ENCODE measurements at regions not wholly inside any gene's neighbourhood (a gene's known extent, or its start where the extent isn't known, plus 50 kb on each side); places are given as distances from the start of the nearest gene placed in this dataset.

GRCh38 chr11:116698080-116698479 is 74.7 kb downstream of the BUD13 start:
- DNase-seq (ENCODE audit: extremely low read depth, low read depth): no peak
- TF ChIP-seq, protein P1, sequence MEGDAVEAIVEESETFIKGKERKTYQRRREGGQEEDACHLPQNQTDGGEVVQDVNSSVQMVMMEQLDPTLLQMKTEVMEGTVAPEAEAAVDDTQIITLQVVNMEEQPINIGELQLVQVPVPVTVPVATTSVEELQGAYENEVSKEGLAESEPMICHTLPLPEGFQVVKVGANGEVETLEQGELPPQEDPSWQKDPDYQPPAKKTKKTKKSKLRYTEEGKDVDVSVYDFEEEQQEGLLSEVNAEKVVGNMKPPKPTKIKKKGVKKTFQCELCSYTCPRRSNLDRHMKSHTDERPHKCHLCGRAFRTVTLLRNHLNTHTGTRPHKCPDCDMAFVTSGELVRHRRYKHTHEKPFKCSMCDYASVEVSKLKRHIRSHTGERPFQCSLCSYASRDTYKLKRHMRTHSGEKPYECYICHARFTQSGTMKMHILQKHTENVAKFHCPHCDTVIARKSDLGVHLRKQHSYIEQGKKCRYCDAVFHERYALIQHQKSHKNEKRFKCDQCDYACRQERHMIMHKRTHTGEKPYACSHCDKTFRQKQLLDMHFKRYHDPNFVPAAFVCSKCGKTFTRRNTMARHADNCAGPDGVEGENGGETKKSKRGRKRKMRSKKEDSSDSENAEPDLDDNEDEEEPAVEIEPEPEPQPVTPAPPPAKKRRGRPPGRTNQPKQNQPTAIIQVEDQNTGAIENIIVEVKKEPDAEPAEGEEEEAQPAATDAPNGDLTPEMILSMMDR (IDR thresholded peaks at IDR 0.05; ENCODE audit: low read depth, low read length, missing control alignments): no peak
- H3K4me3 ChIP-seq (replicated peaks; ENCODE audit: low read depth, low read length): no peak overlapping the region

GRCh38 chr11:116697639-116698038 is 75.1 kb downstream of the BUD13 start:
- no peak overlapping the region for H3K4me3 ChIP-seq (replicated peaks; ENCODE audit: low read depth, low read length)
- no peak for DNase-seq (ENCODE audit: extremely low read depth, low read depth)
- TF ChIP-seq, protein P1 (IDR thresholded peaks at IDR 0.05; ENCODE audit: low read depth, low read length, missing control alignments): no peak

DNA sequence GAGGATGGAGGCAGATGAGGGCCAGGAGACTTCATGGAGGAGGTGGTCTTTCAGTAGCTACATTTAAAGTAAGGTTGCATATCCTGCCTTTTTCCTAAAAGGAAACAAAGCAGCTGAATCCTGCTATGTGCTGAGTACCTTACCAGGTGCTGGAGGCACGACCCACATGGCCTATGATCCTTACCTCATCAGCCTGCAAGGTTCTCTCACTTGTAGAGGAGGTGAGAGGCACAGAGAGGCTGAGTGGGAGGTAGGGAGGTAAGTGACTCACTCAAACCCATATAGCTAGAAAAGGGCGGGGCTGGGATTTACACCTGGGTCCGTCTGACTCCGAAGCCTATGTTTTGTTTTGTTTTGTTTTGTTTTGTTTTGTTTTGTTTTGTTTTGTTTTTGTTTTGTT is 75.8 kb downstream of the BUD13 start:
- TF ChIP-seq, protein P1 (IDR thresholded peaks at IDR 0.05; ENCODE audit: low read depth, low read length, missing control alignments): no peak

DNA sequence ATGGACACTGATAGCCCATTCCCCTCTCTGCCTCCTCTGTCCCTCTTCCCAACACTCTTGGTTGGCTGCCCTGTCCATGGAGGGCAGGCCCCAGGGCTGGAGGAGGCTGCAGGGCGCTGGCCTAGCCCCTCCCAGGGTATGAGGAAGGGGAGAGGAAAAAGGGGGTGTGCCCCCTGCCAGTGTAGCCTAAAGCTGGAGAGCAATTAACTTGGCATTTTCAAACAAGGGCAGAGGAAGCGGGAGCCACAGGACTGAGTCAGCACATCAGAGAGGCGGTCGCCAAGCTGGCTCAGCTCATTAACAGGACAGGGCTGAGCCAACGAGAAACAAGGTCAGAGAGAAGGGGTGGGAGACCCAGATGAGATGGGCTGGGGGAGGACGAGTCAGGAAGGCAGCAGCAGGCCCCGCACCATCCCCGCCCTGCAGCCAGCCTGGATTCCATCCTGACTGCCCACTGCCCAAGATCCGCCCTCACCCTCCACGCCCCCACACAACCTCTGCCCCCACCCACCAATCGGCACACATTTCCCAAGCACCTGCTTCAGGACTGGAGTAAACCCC is 76.3 kb downstream of the BUD13 start:
- DNase-seq (ENCODE audit: extremely low read depth, low read depth): no peak
- TF ChIP-seq, protein P1 (IDR thresholded peaks at IDR 0.05; ENCODE audit: low read depth, low read length, missing control alignments): no peak

More for the DNA sequence above, 75.8 kb downstream of the BUD13 start:
- DNase-seq (ENCODE audit: extremely low read depth, low read depth): no peak
- no peak overlapping the region for H3K4me3 ChIP-seq (replicated peaks; ENCODE audit: low read depth, low read length)

GRCh38 chr11:116695657-116696254 is 77.0 kb downstream of the BUD13 start:
- H3K4me3 ChIP-seq (replicated peaks; ENCODE audit: low read depth, low read length): no peak overlapping the region
- DNase-seq (ENCODE audit: extremely low read depth, low read depth): no peak
- TF ChIP-seq, protein P1 (IDR thresholded peaks at IDR 0.05; ENCODE audit: low read depth, low read length, missing control alignments): no peak

More for the DNA sequence above, 76.3 kb downstream of the BUD13 start:
- no peak overlapping the region for H3K4me3 ChIP-seq (replicated peaks; ENCODE audit: low read depth, low read length)

DNA sequence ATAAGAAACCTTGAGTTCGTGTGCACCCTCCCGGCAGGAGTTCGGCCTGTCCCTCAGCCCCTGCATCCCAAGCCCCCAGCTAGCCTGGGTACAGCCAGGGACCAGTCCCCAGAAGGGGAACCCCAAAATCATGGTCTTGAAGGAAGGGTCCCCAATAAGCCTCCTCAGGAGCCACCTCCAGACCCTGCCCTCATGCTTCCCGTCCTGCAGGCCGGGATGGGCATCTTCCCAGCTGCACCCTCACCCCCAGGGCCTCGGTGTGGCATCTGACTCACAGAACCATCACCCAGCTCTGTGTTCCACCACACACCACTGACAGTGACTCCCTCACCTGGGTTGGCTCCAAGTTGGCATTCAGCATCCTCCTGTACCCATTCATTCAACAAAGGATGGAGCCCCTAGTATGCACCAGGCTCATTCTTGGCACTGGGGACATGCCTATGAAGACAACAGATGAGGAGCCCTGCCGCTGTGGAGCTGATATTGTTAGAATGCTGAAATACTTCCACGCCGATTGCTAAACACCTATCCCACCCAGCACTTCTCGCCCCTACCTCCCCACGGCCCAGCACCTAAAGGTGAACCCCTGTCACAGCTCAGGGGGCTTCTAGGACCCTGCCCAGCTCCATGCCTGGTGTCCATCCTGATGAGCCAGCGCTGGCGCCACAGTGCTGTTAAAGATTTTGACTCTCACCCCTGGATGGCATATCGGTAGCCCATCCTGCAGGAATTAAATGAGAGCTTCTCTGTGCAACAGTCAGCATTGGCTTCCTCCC is 77.8 kb downstream of the BUD13 start:
- TF ChIP-seq, protein P1 (IDR thresholded peaks at IDR 0.05; ENCODE audit: low read depth, low read length, missing control alignments): no peak
- no peak overlapping the region for H3K4me3 ChIP-seq (replicated peaks; ENCODE audit: low read depth, low read length)
- no peak for DNase-seq (ENCODE audit: extremely low read depth, low read depth)
